ENCODE measurements at regions not wholly inside any gene's neighbourhood (a gene's known extent, or its start where the extent isn't known, plus 50 kb on each side); places are given as distances from the start of the nearest gene placed in this dataset.
A peak's percentile ranks its signal among the peaks of the same experiment; 100 is the strongest.

GRCh38 chr12:67885375-67886169 lies 103.7 kb upstream of the IFNG-AS1 start:
- no peak overlapping the region for H3K4me3 ChIP-seq (ENCODE audit: low read depth, low read length)
- TF ChIP-seq CTCF (IDR thresholded peaks at IDR 0.05; ENCODE audit: insufficient read depth, low read length, poor library complexity, severe bottlenecking): no peak
- H3K36me3 ChIP-seq (ENCODE audit: control insufficient read depth, insufficient read depth, low read length): no peaks in the 10 kb centered on the region
- DNase-seq (ENCODE audit: low read depth): peak; percentile 26
- H3K27me3 ChIP-seq (ENCODE audit: control insufficient read depth, insufficient read depth, low read length): no peaks in the 10 kb centered on the region

GRCh38 chr12:67887065-67887464 lies 102.2 kb upstream of the IFNG-AS1 start:
- TF ChIP-seq CTCF (IDR thresholded peaks at IDR 0.05; ENCODE audit: insufficient read depth, low read length, poor library complexity, severe bottlenecking): no peak

GRCh38 chr12:67889931-67890330 lies 99.3 kb upstream of the IFNG-AS1 start:
- no peak for TF ChIP-seq CTCF (IDR thresholded peaks at IDR 0.05; ENCODE audit: insufficient read depth, low read length, poor library complexity, severe bottlenecking)
- no peak for DNase-seq (ENCODE audit: low read depth)
- no peaks in the 10 kb centered on the region for H3K36me3 ChIP-seq (ENCODE audit: control insufficient read depth, insufficient read depth, low read length)
- no peak overlapping the region for H3K4me3 ChIP-seq (ENCODE audit: low read depth, low read length)
- H3K27me3 ChIP-seq (ENCODE audit: control insufficient read depth, insufficient read depth, low read length): no peaks in the 10 kb centered on the region

More at GRCh38 chr12:67887065-67887464, 102.2 kb upstream of the IFNG-AS1 start:
- H3K4me3 ChIP-seq (ENCODE audit: low read depth, low read length): no peak overlapping the region
- no peaks in the 10 kb centered on the region for H3K36me3 ChIP-seq (ENCODE audit: control insufficient read depth, insufficient read depth, low read length)
- no peaks in the 10 kb centered on the region for H3K27me3 ChIP-seq (ENCODE audit: control insufficient read depth, insufficient read depth, low read length)
- no peak for DNase-seq (ENCODE audit: low read depth)

GRCh38 chr12:67890726-67891258 lies 98.5 kb upstream of the IFNG-AS1 start:
- no peak for TF ChIP-seq CTCF (IDR thresholded peaks at IDR 0.05; ENCODE audit: insufficient read depth, low read length, poor library complexity, severe bottlenecking)
- Histone ChIP-seq H3K4me3 (ENCODE audit: low read depth, low read length) (no peak overlapping the region), H3K27me3 (ENCODE audit: control insufficient read depth, insufficient read depth, low read length) (no peaks in the 10 kb centered on the region), H3K36me3 (ENCODE audit: control insufficient read depth, insufficient read depth, low read length) (no peaks in the 10 kb centered on the region)
- DNase-seq (ENCODE audit: low read depth): no peak

GRCh38 chr12:67891596-67891995 lies 97.7 kb upstream of the IFNG-AS1 start:
- Histone ChIP-seq H3K27me3 (ENCODE audit: control insufficient read depth, insufficient read depth, low read length) (no peaks in the 10 kb centered on the region), H3K36me3 (ENCODE audit: control insufficient read depth, insufficient read depth, low read length) (no peaks in the 10 kb centered on the region), H3K4me3 (ENCODE audit: low read depth, low read length) (no peak overlapping the region)
- DNase-seq (ENCODE audit: low read depth): no peak
- TF ChIP-seq CTCF (IDR thresholded peaks at IDR 0.05; ENCODE audit: insufficient read depth, low read length, poor library complexity, severe bottlenecking): no peak
